ENCODE measurements at regions not wholly inside any gene's neighbourhood (a gene's known extent, or its start where the extent isn't known, plus 50 kb on each side); places are given as distances from the start of the nearest gene placed in this dataset.

DNA sequence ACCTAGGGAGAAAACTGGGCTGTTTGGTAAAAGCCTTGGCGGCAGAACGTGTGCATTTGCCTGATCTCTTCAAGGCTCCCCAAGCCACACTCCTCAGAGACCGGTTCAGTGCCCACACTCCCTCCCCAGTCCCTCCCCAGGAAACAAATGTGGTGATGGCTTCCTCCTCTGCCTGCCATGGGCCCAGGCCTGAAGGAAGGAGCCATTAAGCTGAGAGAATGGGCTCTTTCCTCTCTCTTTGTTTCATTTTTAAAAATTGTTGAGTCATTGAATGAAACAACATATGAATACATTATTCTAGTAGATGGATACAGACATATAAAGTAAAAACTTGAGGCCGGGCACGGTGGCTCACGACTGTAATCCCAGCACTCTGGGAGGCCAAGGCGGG lies 50.6 kb upstream of the YWHAQ start:
- DNase-seq = no peak

DNA sequence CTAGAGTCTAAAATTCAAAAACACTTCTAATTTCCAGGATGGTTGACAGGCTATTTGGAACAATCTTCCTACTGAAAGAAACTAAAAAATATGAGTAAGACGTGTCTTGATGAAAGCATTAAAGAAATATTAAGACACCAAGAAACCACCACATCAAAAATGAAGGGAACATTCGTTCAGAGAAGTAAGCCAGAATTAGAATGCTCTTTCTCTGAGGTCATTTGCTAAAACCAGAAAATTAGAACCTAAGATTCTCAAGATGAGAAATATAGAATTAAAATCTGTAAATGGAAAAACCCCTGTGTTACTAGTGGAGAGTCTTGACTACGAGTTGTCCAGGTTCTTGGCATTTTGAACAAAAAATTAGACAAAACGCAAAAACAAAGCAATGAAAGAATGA lies 54.8 kb upstream of the YWHAQ start:
- DNase-seq = no peak

DNA sequence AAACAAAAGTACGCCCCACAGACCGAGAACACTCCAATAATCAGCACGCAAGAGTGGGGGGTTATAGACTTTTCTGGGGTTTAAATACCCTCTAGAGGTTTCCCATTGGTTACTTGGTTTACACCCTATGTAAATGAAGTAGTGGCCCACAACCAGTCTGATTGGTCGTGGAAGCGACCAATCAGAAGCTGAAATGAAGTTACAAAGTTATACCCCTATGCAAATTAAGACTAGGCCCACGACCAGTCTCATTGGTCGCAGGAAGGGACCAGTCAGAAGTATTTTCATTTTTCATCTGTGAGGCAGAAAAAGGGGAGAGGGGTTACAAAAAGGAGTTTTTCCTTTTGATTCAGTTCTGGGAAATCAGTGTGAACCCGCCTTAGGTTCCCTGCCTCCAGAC lies 55.3 kb upstream of the YWHAQ start:
- no peak for DNase-seq

DNA sequence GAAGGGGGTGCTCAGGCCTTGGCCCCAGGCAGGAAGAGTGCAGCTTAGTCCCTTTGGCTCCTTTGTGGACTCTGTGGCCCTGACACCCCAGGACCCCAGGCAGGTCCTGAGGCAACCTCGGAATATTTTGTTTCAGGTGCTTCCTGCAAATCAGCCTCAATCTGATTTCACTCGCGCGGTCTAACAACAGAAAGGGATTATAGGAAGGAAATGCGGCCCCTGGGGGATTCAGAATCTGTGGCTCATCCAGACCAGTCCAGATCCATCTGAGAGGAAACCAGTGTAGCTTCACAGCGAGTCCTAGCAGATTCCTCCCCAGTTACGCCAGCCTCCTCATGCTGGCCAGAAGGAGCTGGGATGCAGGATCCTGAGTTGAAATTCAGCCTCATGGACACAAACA lies 59.5 kb upstream of the YWHAQ start:
- no peak for DNase-seq

DNA sequence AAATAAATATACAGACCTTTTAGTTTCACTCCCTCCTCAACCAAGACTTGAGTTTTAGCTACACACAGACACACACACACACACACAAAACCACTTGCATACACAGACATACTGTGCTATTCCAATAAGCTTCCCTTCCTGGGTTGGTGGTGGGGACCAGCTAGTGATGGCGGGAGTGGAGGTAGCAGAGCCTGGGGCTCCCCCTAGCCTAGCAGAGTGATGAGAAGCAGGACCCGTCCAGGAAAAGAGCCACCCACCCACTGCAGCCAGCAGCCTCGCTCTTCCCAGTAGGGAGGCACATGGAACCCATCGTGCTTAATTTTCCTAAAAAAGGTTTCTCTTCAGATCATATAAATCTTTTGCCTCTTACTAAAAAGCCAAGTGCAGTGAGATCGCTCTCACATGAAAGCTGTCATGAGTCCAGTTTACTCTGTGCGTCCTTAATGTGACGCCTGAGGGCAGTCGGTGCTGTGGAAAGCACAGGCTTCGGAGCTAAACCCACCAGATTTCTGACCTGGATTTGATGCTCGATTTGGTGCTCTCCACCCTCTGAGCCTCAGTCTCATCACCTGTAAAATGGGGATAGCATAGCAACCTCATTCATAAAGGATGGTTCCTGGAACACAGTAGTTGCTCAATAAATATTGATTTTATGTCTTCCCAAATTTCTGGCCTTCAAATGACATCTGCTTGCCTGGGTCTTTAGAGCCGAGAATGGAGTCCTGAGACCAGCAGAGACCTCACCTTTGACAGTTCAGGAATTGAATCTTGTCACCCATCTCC lies 60.1 kb upstream of the YWHAQ start:
- DNase-seq = no peak

DNA sequence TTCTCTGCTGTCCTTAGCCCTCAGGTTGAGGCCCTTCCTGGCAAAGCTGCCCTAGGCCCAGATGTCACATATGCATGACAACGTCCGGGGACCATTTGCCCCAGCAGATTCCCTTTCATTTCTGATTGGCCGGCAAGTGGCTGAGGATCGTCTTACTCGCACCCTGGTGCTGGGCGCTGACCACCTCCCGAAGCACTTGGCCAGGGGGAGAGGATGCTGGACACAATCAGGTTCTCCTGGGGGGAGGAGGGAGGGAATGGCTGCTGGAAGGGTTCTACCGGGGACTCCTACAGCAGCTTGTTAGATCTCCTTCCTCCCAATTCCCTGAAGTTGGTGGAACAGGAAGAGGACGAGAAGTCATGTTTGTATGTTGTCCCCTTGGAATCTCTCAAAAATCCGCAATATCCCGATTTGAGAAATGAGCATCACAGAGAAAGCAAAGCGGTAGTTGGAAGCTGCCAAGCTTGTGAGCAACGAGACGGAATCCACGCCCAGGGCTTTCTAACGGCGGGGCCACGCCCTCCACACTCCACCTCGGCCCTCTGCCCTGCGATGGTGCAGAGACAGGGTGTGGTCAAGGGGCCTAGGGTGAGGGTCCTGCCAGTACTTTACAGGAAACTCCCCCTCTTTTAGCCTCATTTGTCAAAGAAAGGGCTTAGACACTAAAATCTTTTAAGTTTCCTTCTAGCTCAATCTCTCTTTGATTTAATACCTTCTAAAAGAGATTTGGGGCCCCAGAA lies 61.8 kb upstream of the YWHAQ start:
- no peak for DNase-seq

DNA sequence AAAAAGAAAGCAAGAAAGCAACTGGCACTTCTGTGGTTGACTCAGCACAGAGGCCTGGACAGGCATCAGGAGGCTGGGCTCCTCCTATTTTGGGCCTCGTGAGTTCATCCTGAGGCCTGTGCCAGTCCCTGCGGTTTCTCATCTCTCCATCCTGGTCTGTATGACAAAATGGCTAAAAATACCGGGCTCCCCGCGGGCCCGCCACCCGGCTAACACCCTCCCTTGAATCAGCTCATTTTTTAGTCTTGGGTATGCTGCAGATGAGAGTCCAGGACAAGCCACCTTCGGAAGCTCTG lies 62.3 kb upstream of the YWHAQ start:
- DNase-seq = peak; percentile 20 to 52

DNA sequence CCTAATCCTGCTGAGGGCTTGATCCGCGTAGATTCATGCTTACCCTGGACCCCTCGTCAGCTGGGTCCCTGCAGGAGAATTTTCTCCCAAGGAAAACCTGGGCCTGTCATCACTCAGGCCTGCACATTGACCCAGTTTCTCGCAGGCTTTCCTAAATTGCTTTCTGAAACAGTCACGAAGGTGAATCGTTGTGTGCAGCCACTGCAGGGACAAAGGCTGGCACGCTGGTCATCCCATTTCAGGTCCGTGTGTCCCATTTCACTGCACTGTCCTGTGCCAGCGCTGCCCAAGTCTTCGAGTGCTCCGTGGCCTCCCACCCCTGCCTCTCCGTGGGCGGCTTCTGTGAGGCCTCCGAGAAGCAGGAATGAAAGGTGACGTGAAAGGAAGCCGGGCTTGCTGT lies 62.8 kb upstream of the YWHAQ start:
- no peak for DNase-seq

DNA sequence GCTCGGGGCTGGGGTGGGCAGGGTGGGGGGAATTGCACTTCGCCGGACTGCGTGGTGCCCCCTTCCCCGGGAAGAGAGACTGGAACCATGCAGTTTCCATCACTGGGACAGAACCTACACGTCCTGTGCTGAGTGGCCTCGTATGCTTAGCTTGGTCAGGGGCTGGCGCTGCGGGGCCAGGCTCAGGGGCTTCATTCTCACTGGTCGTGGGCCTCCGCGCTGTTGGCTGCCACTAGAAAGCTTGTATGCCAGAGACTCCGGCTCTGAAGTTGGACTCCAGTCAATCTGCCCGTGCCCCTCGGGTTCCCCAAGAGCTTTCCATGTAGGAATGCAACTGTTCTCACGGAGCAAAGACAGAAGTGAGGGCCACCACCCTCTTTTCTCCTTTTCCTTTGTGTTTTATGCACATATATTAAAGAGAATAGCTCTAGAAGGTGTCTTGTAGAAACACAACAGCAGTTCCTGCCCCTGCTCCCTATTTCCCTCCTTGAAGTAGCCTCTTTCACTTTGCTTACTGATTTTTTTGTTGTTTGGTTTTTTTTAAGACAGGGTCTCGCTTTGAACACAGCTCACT lies 64.0 kb upstream of the YWHAQ start:
- no peak for DNase-seq

DNA sequence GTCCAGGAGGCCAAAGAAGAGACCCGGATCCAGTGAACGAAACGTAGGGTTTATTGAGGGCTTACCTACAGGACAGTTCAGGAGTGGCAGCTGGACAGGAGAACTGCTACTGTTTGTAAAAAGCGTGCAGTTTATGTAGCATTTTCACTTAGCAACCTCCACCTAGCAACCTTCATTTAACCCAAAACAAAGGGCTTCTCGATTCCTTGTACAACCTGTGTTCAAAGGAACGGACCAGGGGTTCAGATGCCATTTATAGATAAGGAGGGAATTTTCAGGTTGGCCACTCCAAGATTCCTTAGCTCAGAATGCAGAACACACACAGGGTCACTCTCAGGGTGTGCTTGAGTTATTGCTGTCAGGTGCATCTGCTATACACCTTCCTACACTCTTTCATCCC lies 65.1 kb upstream of the YWHAQ start:
- no peak for DNase-seq

DNA sequence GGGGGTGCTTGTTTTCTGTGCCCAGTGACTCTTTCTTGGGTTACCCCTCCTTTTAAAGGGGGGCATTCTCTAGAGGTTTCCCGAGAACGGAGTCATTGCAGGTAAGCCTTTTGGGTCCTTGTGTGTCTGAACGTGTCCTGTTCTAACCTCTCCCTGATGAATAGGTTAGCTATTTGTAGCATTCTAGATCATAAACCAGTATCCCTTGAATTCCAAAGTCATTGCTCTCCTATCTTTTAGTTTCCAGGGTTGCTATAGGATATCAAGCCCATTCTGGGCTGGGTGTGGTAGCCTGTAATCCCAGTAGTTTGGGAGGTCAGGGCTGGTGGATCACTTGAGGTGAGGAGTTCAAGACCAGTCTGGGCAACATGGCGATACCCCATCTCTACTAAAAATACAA lies 65.9 kb upstream of the YWHAQ start:
- DNase-seq = no peak

DNA sequence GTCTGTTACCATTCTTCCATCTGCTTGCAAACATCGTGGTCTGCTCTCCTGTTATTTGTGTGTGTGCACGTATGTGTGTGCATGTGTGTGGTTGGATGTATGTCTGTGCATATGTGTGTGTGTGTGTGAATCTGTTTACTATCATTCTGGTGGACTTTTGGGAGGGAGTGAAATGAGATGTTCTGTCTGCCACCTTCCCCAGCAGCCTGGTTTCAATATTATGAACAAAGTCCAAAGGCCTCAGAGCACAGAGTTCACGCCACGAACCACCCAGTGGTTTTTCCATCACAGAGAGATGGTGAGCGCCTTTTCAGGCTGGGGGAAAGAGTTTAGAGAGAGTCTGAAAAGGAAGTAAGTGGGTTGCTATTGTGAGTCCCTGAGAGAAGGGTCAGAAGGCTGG lies 67.1 kb upstream of the YWHAQ start:
- no peak for DNase-seq

DNA sequence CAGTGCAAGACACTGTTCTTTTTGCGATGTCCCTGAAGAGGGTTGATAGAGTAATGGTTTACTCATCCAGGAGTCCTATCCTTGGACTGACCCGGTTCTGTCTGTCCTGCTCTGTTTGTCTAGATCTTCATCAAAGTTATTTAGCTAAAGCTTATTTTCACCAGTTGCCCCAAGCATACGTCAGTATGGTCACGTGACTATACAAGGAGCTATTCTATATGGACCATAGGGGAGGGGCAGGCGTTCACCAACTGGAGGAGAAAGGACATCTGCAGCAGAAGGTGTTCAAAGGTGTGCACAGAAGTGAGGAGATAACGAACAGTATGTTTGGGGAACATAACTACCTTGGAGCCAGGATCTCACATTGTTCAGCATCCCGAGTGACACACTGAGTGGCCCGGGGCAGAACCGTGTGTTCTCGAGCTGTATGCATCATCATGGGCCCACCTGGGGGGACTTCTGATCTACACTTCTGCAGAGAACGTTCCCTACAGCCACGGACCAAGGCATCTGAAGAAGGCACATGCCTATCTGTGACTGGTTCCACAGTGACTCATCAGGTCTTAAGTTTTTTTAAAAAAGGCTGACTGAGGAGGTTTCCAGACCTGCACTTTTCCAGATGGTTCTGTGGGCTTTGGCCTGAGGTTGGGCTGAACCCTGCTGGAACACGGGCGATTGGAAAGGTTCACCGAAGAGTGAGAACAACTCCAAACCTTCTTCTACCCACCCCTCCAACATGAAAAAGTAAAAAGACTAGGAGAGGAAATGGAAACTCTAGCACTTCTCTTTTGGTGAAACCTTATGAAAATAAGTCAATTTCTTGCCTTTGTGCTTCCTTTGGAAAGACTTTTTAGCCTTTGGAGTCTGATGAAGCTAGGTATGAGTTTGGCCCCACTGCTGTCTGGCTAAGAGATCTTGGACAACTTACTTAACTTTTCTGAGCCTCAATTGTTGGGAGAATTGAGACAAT lies 68.6 kb upstream of the YWHAQ start:
- DNase-seq = peak; percentile 40 to 62

DNA sequence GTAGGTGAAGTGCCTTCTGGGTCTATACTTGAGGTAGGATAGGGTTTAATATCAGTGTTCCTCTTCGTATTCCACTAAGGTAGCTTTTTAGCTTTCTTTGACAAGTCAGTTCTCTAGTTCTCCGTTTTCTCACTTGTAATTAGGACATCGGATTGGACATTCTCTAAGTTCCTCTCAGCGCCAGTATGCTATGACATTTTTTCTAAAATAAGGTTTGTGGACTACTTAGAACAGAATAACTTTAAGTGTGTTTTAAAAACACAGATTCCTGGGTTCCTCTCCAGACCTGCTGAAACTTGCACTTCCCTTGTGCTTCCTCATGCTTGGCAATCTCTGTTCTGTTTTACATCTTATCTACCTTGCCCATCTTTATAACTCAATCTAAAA lies 69.3 kb upstream of the YWHAQ start:
- DNase-seq = peak; percentile 38 to 60

DNA sequence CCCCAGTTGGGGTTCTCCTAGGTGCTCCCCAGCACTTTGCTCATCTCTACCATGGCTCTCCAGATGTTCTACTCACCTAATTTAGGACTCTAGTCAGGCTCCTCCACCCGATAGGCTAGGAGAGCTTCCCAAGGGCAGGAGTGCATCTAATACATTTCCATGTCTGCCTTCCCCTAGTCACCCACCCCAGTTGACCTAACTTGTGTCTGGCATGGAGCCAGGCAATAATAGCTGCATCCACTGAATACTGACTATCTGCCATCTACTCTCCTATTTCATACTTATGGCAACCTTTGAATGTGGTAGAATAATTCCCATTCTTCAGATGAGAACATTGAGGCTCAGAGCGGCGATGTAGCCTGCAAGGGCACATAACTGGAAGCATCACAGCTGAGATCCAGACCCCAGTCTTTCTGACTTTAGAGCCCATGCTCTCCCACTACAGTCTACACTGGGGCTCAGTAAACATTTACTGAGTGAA lies 71.8 kb upstream of the YWHAQ start:
- no peak for DNase-seq

DNA sequence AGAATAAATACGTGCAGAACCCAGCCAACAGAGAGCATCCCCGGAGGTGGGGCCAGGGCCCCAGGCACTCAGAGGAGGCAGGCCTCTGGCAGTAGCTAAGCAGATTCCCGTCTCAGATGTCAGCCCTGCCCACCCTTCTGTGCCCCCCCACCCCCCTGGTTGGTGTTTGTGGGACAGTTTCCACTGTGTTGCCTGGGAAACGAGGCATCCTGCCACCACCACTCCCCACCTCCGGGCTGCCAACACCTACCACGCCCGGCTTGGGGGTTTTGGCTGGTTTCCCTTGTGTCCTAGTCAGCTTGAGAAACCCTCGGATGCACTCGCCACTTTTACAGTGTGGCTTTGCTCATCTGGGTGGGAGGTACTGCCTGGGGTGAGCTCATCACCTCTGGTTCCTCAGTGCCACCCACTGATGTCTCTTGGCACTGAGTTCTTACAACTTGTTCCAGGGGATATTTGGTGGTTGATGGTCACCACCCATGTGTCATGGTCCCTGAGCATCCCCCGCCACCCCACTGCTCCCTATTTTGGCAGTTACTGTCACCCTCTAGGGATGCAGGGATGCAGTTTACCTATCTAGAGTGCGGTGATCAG lies 72.4 kb upstream of the YWHAQ start:
- DNase-seq = peak; percentile 93 to 100

DNA sequence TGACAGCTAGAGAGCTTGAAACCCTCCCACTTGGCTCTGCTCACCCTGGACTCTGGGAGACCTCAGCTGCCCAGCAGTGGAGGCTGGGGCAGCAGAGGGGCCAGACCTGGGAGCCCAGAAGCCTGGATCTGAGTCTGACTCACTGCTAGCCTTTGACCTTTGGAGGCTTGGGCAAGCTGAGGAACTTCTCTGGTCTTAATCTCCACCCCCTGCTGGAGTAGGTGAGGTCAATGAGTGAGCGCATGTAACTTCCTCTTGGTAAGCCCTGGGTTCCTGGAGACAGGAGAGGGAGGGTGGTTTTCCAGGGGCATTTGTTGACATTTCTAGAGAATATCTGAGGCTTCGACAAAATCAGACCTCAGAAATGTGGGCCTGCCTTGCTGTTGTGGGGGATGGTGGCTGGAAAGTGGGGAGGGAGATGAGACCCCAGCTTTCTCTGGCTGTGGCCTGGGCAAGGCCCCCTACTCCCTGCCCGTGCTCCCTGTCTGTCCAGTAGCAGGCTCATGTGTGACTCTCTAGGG lies 73.0 kb upstream of the YWHAQ start:
- DNase-seq = peak; percentile 90 to 97

DNA sequence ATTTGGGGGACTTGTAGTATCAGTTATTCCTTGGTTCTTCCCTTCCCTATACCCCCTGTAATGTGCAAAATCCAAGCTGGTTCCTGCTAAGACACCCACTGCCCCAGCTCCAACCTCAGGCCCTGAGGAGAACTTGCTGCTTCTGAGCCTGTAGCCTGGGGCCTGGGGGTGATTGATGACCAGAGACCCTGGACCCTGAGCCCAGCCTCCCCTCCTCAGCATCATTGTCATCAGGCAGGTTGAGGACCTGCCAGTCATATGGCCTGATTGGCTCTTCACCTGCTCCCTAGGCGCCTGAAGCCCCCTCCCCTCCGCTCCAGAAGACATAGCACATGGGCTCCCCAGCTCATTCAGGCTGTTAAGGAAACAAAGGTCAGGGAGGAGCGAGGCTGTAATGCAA lies 73.8 kb upstream of the YWHAQ start:
- DNase-seq = no peak

DNA sequence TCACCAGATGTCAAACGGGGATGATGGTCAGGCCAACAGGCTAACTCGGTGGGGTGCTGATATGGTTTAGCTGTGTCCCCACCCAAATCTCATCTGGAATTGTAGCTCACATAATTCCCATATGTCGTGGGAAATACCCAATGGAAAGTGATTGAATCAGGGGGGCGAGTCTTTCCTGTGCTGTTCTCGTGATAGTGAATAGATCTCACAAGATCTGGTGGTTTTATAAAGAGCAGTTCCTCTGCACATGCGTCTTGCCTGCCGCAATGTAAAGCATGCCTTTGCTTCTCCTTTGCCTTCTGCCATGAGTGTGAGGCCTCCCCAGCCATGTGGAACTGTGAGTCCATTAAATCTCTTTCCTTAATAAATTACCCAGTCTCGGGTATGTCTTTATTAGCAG lies 74.4 kb upstream of the YWHAQ start:
- DNase-seq = peak; percentile 27 to 72

DNA sequence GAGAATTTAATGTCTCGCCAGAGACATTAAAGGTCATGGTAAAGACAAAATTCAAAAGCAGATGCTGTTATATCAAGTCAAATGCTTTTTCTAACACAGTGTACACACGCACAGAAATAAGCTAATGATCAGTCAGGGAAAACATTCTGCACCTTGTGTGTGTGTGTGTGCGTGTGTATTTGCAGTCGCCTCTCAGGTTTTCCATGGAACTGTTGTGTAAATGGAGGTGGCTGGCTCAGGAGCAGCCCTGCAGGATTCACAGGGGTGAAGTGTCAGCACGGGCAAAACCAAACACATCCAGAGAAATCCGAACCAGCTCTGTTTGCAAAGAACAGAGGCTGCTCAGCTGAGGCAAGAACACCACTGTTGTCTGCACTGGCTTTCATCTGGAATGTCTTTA lies 76.2 kb upstream of the YWHAQ start:
- DNase-seq = no peak

DNA sequence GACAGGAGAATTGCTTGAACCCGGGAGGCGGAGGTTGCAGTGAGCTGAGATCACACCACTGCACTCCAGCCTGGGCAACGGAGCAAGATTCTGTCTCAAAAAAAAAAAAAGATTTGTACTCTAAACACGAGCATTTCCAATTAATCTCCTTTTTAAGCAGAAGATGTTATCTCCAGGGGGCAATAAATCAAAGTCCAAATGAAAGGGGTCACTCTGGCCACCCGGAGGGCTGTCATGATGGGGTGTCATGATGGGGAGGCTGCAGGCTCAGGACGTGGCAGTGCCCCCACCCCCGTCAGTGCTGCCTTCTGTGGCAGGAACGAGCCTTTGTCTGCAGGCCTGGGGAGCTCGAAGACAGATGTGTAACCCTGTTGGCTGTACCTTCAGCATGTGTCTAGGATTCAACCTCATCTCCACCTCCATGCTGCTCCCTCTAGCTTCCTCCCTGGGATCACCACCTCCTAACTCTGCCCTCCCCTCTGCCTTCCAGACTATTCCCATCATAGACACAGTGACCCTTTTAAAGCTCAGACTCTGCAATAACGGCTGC lies 76.9 kb upstream of the YWHAQ start:
- no peak for DNase-seq
